H9 (cell line): ENCODE measurements at regions not wholly inside any gene's neighbourhood (a gene's known extent, or its start where the extent isn't known, plus 50 kb on each side); places are given as distances from the start of the nearest gene placed in this dataset.

Experiments used
- DNase-seq: peaks from one replicate; pipeline ENCODE4 v3.0.0-alpha.2; 2017
- H2AFZ ChIP-seq: one replicate; pipeline ENCODE4 v1.6.1; 2013; ENCODE audit warnings: mild to moderate bottlenecking, low read length, control low read depth, moderate library complexity
- H2AK5ac ChIP-seq: 2 replicates; pipeline ENCODE4 v1.6.1; 2013; ENCODE audit warnings: low read length, control low read depth, mixed read lengths; ENCODE audit not compliant: insufficient read length
- H2BK120ac ChIP-seq: one replicate; pipeline ENCODE4 v1.6.1; 2013; ENCODE audit warnings: low read depth, mild to moderate bottlenecking, low read length, control low read depth, inconsistent platforms; ENCODE audit not compliant: poor library complexity, severe bottlenecking
- H2BK12ac ChIP-seq: 2 replicates; pipeline ENCODE4 v1.6.1; 2013; ENCODE audit warnings: low read length, control low read depth, mixed read lengths, low read depth; ENCODE audit not compliant: insufficient read length
- H2BK15ac ChIP-seq: 2 replicates; pipeline ENCODE4 v1.6.1; 2013; ENCODE audit warnings: low read depth, low read length, control low read depth
- H2BK20ac ChIP-seq: one replicate; pipeline ENCODE4 v1.6.1; 2013; ENCODE audit warnings: low read depth, mild to moderate bottlenecking, low read length, control low read depth, inconsistent platforms; ENCODE audit not compliant: poor library complexity, severe bottlenecking
- H2BK5ac ChIP-seq: 2 replicates; pipeline ENCODE4 v1.6.1; 2013; ENCODE audit warnings: low read length, control low read depth, mixed read lengths; ENCODE audit not compliant: insufficient read length
- H3K14ac ChIP-seq: 2 replicates; pipeline ENCODE4 v1.6.1; 2013; ENCODE audit warnings: low read length, control low read depth; ENCODE audit not compliant: insufficient read depth
- H3K18ac ChIP-seq: 2 replicates; pipeline ENCODE4 v1.6.1; 2013; ENCODE audit warnings: low read depth, mild to moderate bottlenecking, mixed read lengths, low read length, control low read depth; ENCODE audit not compliant: insufficient read length
- H3K23ac ChIP-seq: 2 replicates; pipeline ENCODE4 v1.6.1; 2013; ENCODE audit warnings: low read length, control low read depth, mixed read lengths, low read depth; ENCODE audit not compliant: insufficient read length
- H3K23me2 ChIP-seq: 2 replicates; pipeline ENCODE4 v1.6.1; 2013; ENCODE audit warnings: low read depth, mild to moderate bottlenecking, mixed read lengths, low read length, control low read depth; ENCODE audit not compliant: insufficient read length, poor library complexity, severe bottlenecking
- H3K27ac ChIP-seq: 2 replicates; pipeline ENCODE4 v1.5.1; 2013; ENCODE audit warnings: low read length, control low read depth, mixed read lengths, low read depth; ENCODE audit not compliant: insufficient read length
- H3K27me3 ChIP-seq: 2 replicates; pipeline ENCODE4 v1.6.1; 2013; ENCODE audit warnings: low read length, control low read depth, inconsistent platforms; ENCODE audit not compliant: insufficient read depth
- H3K4ac ChIP-seq: 2 replicates; pipeline ENCODE4 v1.6.1; 2013; ENCODE audit warnings: low read depth, mild to moderate bottlenecking, control low read depth, inconsistent platforms, low read length, moderate library complexity
- H3K4me1 ChIP-seq: 2 replicates; pipeline ENCODE4 v1.6.1; 2013; ENCODE audit warnings: low read length, control low read depth, inconsistent platforms; ENCODE audit not compliant: insufficient read depth
- H3K4me2 ChIP-seq: 2 replicates; pipeline ENCODE4 v1.6.1; 2013; ENCODE audit warnings: low read length, control low read depth, mixed read lengths; ENCODE audit not compliant: insufficient read length, insufficient read depth
- H3K56ac ChIP-seq: 2 replicates; pipeline ENCODE4 v1.6.1; 2013; ENCODE audit warnings: low read depth, mild to moderate bottlenecking, mixed read lengths, low read length, control low read depth; ENCODE audit not compliant: insufficient read length
- H3K79me1 ChIP-seq: 2 replicates; pipeline ENCODE4 v1.6.1; 2013; ENCODE audit warnings: low read depth, mild to moderate bottlenecking, moderate library complexity, low read length, control low read depth, inconsistent platforms; ENCODE audit not compliant: insufficient read depth, poor library complexity, severe bottlenecking
- H3K79me2 ChIP-seq: 2 replicates; pipeline ENCODE4 v1.6.1; 2013; ENCODE audit warnings: low read length, control low read depth, inconsistent platforms; ENCODE audit not compliant: insufficient read depth
- H3K9ac ChIP-seq: 2 replicates; pipeline ENCODE4 v1.6.1; 2013; ENCODE audit warnings: low read length, control low read depth, mixed read lengths; ENCODE audit not compliant: insufficient read length; ENCODE audit errors: extremely low read depth
- H3K9me3 ChIP-seq: one replicate; pipeline ENCODE4 v1.6.1; 2013; ENCODE audit warnings: low read depth, low read length, inconsistent platforms; ENCODE audit not compliant: control insufficient read depth
- H3T11ph ChIP-seq: one replicate; pipeline ENCODE4 v1.6.1; 2013; ENCODE audit warnings: mild to moderate bottlenecking, low read length, control low read depth, inconsistent platforms
- H4K20me1 ChIP-seq: one replicate; pipeline ENCODE4 v1.6.1; 2013; ENCODE audit not compliant: control insufficient read depth, insufficient read length, insufficient read depth
- H4K5ac ChIP-seq: 2 replicates; pipeline ENCODE4 v1.6.1; 2013; ENCODE audit warnings: low read depth, mild to moderate bottlenecking, mixed read lengths, low read length, control low read depth; ENCODE audit not compliant: insufficient read length
- H4K8ac ChIP-seq: replicated peaks from 2 replicates; pipeline ENCODE4 v1.6.1; 2013; ENCODE audit warnings: low read length, control low read depth, mixed read lengths, low read depth; ENCODE audit not compliant: insufficient read length
- H4K91ac ChIP-seq: 2 replicates; pipeline ENCODE4 v1.6.1; 2013; ENCODE audit warnings: low read depth, mild to moderate bottlenecking, moderate library complexity, mixed read lengths, low read length, control low read depth; ENCODE audit not compliant: insufficient read length
- H3K27ac Mint-ChIP-seq, 3 experiments: 2 replicates in 2 of 3; 3 replicates in 1 of 3; pipeline ENCODE4 v1.8.0; 2020 to 2021; ENCODE audit warnings: mixed read lengths in 3 of 3, mild to moderate bottlenecking in 1 of 3, moderate library complexity in 1 of 3
- H3K27me3 Mint-ChIP-seq: 2 replicates; pipeline ENCODE4 v1.8.0; 2021; ENCODE audit warnings: low read depth, mild to moderate bottlenecking, moderate library complexity, mixed read lengths
- H3K36me3 Mint-ChIP-seq, 3 experiments: 2 replicates in 2 of 3; 3 replicates in 1 of 3; pipeline ENCODE4 v1.8.0; 2020 to 2021; ENCODE audit warnings: low read depth in 3 of 3, mixed read lengths in 3 of 3; ENCODE audit not compliant: insufficient read depth in 1 of 3
- H3K4me1 Mint-ChIP-seq, 2 experiments: 2 replicates each; pipeline ENCODE4 v1.8.0; 2020; ENCODE audit warnings: mixed read lengths in 2 of 2
- H3K4me3 Mint-ChIP-seq, 2 experiments: 2 replicates in 1 of 2; 3 replicates in 1 of 2; pipeline ENCODE4 v1.8.0; 2020 to 2021; ENCODE audit warnings: mild to moderate bottlenecking in 2 of 2, mixed read lengths in 2 of 2, moderate library complexity in 1 of 2
- H3K9me3 Mint-ChIP-seq, 2 experiments: 2 replicates in 1 of 2; 3 replicates in 1 of 2; pipeline ENCODE4 v1.8.0; 2020; ENCODE audit warnings: mild to moderate bottlenecking in 2 of 2, mixed read lengths in 2 of 2, moderate library complexity in 1 of 2
- WGBS: extraction: QIAGEN DNeasy Blood & Tissue Kit; methylation state at CpG from one replicate; pipeline ENCODE4 v1.1.7; 2013; ENCODE audit warnings: missing lambda C conversion rate, low lambda C conversion rate, mixed read lengths; ENCODE audit not compliant: insufficient read length; ENCODE audit errors: extremely low coverage; 5-methylcytosine and 5-hydroxymethylcytosine counted together
- TF ChIP-seq, protein P1 (sequence below): fragments of 200-600 bp; sonication (generic); conservative IDR thresholded peaks from 3 replicates; pipeline ENCODE4 v1.8.0; 2021; ENCODE audit warnings: antibody characterized with exemption, mild to moderate bottlenecking

- Histone ChIP-seq H2BK12ac (no peak overlapping the region), H3K18ac (no peak overlapping the region), H4K91ac (no peak overlapping the region), H2BK120ac (no peak overlapping the region), H2BK15ac (no peak overlapping the region), H3K14ac (no peak overlapping the region), H3K56ac (no peak overlapping the region), H3T11ph (no peak overlapping the region), H4K8ac (no peak overlapping the region), H3K23ac (no peak overlapping the region), H2AFZ (no peak overlapping the region), H3K9ac (no peak overlapping the region), H3K79me2 (no peaks in the 10 kb centered on the region), H2BK5ac (no peak overlapping the region), H3K79me1 (no peaks in the 10 kb centered on the region), H3K27me3 (no peaks in the 10 kb centered on the region), H2BK20ac (no peak overlapping the region), H3K9me3 (no peaks in the 10 kb centered on the region), H2AK5ac (no peak overlapping the region), H4K5ac (no peak overlapping the region), H3K27ac (no peak overlapping the region), H3K4me2 (no peak overlapping the region), H4K20me1 (no peaks in the 10 kb centered on the region), H3K4ac (no peak overlapping the region), H3K4me1 (no peaks in the 10 kb centered on the region), H3K23me2 (no peaks in the 10 kb centered on the region)
- TF ChIP-seq, protein P1, sequence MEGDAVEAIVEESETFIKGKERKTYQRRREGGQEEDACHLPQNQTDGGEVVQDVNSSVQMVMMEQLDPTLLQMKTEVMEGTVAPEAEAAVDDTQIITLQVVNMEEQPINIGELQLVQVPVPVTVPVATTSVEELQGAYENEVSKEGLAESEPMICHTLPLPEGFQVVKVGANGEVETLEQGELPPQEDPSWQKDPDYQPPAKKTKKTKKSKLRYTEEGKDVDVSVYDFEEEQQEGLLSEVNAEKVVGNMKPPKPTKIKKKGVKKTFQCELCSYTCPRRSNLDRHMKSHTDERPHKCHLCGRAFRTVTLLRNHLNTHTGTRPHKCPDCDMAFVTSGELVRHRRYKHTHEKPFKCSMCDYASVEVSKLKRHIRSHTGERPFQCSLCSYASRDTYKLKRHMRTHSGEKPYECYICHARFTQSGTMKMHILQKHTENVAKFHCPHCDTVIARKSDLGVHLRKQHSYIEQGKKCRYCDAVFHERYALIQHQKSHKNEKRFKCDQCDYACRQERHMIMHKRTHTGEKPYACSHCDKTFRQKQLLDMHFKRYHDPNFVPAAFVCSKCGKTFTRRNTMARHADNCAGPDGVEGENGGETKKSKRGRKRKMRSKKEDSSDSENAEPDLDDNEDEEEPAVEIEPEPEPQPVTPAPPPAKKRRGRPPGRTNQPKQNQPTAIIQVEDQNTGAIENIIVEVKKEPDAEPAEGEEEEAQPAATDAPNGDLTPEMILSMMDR: no peak
- no peak overlapping the region for H3K27ac Mint-ChIP-seq
- peaks cover 0 to 3% of the 10 kb centered on the region in 2 experiments; a peak in 1 of 4 replicates for H3K4me1 Mint-ChIP-seq
- whole genome bisulfite sequencing: no CpG with 5 or more reads among the region's 2 CpGs
- H3K27me3 Mint-ChIP-seq: no peaks in the 10 kb centered on the region
- no peak overlapping the region for H3K4me3 Mint-ChIP-seq
- peaks cover 0 to 1% (median 0%) of the 10 kb centered on the region in 3 experiments; a peak in 2 of 7 replicates for H3K36me3 Mint-ChIP-seq
- no peak for DNase-seq
- H3K9me3 Mint-ChIP-seq: 0 out of 5 replicates have a peak, but pooled peaks cover 0 to 2% of the 10 kb centered on the region in 2 experiments
Measured at GRCh38 chr6:109257494-109257893, 124.8 kb downstream of the CD164 start.
